ENCODE measurements at regions not wholly inside any gene's neighbourhood (a gene's known extent, or its start where the extent isn't known, plus 50 kb on each side); places are given as distances from the start of the nearest gene placed in this dataset.

DNA sequence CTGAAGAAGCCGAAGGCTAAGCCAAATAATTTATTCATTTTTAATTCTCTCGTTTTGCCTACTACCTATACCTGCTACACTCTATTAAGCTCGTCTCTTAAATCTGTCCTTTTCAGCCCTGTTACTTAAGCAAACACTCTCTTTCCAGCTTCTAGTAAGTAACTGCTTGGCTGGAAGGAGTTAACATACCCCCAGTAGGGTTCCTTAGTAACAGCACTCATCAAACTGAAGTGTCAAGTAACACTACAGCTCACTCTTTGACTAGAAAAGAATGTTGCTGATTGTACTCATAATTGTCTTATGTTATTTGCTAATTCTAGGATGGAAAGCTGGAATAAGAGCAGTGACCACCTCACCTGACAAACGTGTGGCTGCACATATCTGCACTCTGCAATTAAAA is 120.0 kb upstream of the SCN7A start:
- ATAC-seq (no peak), DNase-seq (no peak)
- H3K4me3 ChIP-seq = no peak overlapping the region
- intact Hi-C loops (cut with DNase I) = no loop called here
- TF ChIP-seq, protein P1, sequence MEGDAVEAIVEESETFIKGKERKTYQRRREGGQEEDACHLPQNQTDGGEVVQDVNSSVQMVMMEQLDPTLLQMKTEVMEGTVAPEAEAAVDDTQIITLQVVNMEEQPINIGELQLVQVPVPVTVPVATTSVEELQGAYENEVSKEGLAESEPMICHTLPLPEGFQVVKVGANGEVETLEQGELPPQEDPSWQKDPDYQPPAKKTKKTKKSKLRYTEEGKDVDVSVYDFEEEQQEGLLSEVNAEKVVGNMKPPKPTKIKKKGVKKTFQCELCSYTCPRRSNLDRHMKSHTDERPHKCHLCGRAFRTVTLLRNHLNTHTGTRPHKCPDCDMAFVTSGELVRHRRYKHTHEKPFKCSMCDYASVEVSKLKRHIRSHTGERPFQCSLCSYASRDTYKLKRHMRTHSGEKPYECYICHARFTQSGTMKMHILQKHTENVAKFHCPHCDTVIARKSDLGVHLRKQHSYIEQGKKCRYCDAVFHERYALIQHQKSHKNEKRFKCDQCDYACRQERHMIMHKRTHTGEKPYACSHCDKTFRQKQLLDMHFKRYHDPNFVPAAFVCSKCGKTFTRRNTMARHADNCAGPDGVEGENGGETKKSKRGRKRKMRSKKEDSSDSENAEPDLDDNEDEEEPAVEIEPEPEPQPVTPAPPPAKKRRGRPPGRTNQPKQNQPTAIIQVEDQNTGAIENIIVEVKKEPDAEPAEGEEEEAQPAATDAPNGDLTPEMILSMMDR (IDR thresholded peaks at IDR 0.05) = no peak
- H3K9me3 ChIP-seq = peaks cover 7% of the 10 kb centered on the region
- H3K4me1 ChIP-seq = no peaks in the 10 kb centered on the region
- no peak overlapping the region for H3K27ac ChIP-seq
- no peaks in the 10 kb centered on the region for H3K36me3 ChIP-seq
- H3K27me3 ChIP-seq = no peaks in the 10 kb centered on the region

DNA sequence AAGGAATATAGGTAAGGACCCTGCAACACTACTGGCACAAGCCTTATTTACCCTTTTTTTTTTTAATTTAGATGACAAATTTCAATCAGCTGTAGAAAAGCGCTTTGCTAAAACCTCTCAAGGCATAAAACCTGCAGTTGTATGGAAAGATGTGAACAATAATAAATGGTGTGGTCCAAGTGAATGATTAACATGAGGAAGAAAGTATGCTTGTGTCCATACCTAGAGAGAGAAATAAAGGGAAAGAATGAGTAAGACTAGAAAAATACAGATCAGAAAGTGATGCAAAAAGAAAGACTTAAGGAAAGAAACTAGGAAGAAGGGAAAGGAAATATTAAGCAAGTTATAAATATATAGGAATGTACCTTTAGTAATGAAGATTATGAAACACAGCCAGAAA is 119.2 kb upstream of the SCN7A start:
- no peaks in the 10 kb centered on the region for H3K36me3 ChIP-seq
- H3K9me3 ChIP-seq = peaks cover 7% of the 10 kb centered on the region
- H3K27me3 ChIP-seq = no peaks in the 10 kb centered on the region
- H3K27ac ChIP-seq = no peak overlapping the region
- no peak for DNase-seq
- TF ChIP-seq, protein P1 (IDR thresholded peaks at IDR 0.05) = no peak
- H3K4me3 ChIP-seq = no peak overlapping the region
- no peak for ATAC-seq
- H3K4me1 ChIP-seq = no peaks in the 10 kb centered on the region
- intact Hi-C loops (cut with DNase I) = no loop called here

DNA sequence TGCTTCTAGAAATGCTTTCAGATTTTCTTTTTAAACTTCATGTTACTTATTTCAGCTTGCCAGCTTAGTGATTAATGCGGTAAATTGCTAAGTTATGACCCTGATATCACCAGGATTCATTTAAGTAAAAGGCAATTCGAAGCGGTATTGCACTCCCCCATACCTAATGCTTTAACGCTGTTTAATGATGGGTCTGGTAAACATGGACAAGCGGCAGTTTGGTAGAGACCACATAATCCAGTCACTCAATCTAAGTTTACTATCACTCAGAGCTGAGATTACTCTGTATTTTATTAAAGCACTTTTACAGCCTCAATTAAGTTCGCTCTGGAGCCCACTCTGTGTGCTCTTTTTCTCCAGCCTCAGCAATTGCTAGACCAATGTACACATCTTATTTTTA is 118.2 kb upstream of the SCN7A start:
- Histone ChIP-seq H3K9me3 (peaks cover 7% of the 10 kb centered on the region), H3K27ac (no peak overlapping the region), H3K36me3 (no peaks in the 10 kb centered on the region), H3K4me1 (no peaks in the 10 kb centered on the region), H3K4me3 (no peak overlapping the region), H3K27me3 (no peaks in the 10 kb centered on the region)
- no peak for ATAC-seq
- intact Hi-C loops (cut with DNase I) = no loop called here
- TF ChIP-seq, protein P1 (IDR thresholded peaks at IDR 0.05) = no peak
- no peak for DNase-seq

DNA sequence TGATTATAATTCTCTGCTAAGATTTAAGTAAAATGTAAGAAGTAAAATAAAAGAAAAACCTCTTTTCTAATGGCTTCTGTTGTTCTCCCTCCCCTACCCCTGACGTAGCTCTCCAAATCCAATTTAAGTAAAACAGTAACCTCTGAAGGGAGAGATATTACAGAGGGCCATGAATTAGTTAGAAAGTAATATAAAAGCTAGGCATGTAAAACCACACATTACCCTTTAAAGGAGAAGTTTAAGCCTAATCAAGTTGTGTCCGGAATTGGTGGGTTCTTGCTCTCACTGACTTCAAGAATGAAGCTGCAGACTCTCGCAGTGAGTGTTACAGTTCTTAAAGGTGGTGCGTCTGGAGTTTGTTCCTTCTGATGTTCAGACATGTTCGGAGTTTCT is 116.9 kb upstream of the SCN7A start:
- ATAC-seq = no peak
- Histone ChIP-seq H3K4me1 (no peaks in the 10 kb centered on the region), H3K36me3 (no peaks in the 10 kb centered on the region), H3K4me3 (no peak overlapping the region), H3K9me3 (no peaks in the 10 kb centered on the region), H3K27ac (no peak overlapping the region), H3K27me3 (no peaks in the 10 kb centered on the region)
- intact Hi-C loops (cut with DNase I) = no loop called here
- TF ChIP-seq, protein P1 (IDR thresholded peaks at IDR 0.05) = no peak
- no peak for DNase-seq

DNA sequence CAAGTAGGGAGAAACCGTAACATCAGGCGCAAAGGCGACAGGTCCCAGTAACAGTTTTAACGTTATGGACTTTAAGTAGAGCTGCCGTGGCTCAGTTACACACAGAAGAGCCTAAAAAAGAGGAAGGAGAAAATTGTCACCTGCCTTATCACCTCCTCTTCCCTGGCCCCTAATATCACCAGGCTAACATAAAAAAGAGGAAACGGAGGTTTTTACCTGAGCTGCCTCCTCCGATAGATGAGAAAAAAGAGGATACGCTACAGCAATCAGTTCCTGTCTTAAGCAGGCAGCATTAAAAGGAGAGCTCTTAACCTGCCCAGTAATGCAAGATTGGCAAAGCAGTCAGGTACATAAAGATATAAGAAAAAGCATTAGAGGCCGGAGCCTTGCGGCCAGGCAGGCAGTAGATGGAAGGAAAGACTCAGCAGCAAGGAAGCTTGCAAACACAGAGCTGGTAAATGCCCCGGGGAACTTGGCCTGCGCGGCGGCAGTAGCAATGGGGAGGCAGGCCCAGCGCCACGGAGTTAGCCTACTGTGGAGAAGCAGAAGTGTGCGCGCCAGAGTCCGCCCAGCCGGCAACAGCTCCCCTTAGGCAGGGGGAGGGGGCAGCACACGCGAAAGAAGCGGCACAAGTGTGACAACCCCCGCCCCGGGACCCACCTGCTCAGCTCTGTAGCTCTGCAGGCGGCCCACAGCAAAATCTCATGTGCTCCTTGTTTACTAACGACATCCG is 116.3 kb upstream of the SCN7A start:
- intact Hi-C loops (cut with DNase I) = no loop called here
- ATAC-seq (peak; percentile 16), DNase-seq (peak; percentile 54)
- Histone ChIP-seq H3K9me3 (no peaks in the 10 kb centered on the region), H3K27me3 (no peaks in the 10 kb centered on the region), H3K4me3 (no peak overlapping the region), H3K36me3 (no peaks in the 10 kb centered on the region), H3K27ac (no peak overlapping the region), H3K4me1 (no peaks in the 10 kb centered on the region)
- TF ChIP-seq, protein P1 (IDR thresholded peaks at IDR 0.05) = no peak

All from upper lobe of right lung (tissue), 1 donor.